HepG2 (cell line): ENCODE measurements at regions not wholly inside any gene's neighbourhood (a gene's known extent, or its start where the extent isn't known, plus 50 kb on each side); places are given as distances from the start of the nearest gene placed in this dataset.

ENCODE experiments used
- ATAC-seq: fragments of 200-7000 bp; cut with Tn5 transposase; 3 replicates; pipeline ENCODE4 v1.9.1; 2020; ENCODE audit warnings: mild to moderate bottlenecking, moderate library complexity
- BruUV-seq: library from RNA; stranded (reverse); fragments of 400-500 nt; replicated peaks from 2 replicates; lab custom pipeline; 2021; lab: Mats Ljungman, UMichigan
- CTCF ChIA-PET: fragments of 300-600 bp; formaldehyde crosslinking; extraction: SDS; loops from one replicate; lab custom pipeline; 2021; ENCODE audit warnings: low total read pairs, inconsistent platforms, low intra/inter-chr PET ratio; lab: Yijun Ruan, JAX
- POLR2A ChIA-PET: fragments of 350-600 bp; sonication (Branson Sonifier 250); formaldehyde crosslinking; loops from one replicate; lab custom pipeline; 2020; ENCODE audit warnings: antibody characterized with exemption, inconsistent platforms; lab: Yijun Ruan, JAX
- DNase-seq: peaks from one replicate; pipeline ENCODE4 v3.0.0-alpha.2; 2015; ENCODE audit warnings: low spot score
- FAIRE-seq: peaks from 3 replicates; lab custom pipeline; 2011; peaks lifted over from hg19 to GRCh38; lab: Jason Lieb, UNC
- H2AFZ ChIP-seq: one replicate; pipeline ENCODE4 v1.6.1; 2011; ENCODE audit warnings: low read length, inconsistent platforms
- H3K27ac ChIP-seq: fragments of 300-600 bp; 3 replicates; pipeline ENCODE4 v1.8.0; 2011; ENCODE audit warnings: mixed run types, mild to moderate bottlenecking, mixed read lengths, low read length, inconsistent platforms; ENCODE audit not compliant: insufficient read depth; ENCODE audit errors: extremely low read length
- H3K27me3 ChIP-seq, 2 experiments: fragments of 200-600 bp in 1 of 2; 2 replicates in 1 of 2; 3 replicates in 1 of 2; pipeline versions ENCODE4 v1.6.0 to v1.8.0; 2011; ENCODE audit warnings: low read length in 2 of 2, mild to moderate bottlenecking in 2 of 2, moderate library complexity in 2 of 2, inconsistent platforms in 1 of 2; ENCODE audit not compliant: insufficient read depth in 2 of 2, control insufficient read depth in 1 of 2
- H3K36me3 ChIP-seq, 2 experiments: fragments of 200-600 bp in 1 of 2; replicated peaks in 1 of 2; 2 replicates in 1 of 2; 3 replicates in 1 of 2; pipeline versions ENCODE4 v1.5.1 to v1.8.0; 2011; ENCODE audit warnings: low read length in 2 of 2, inconsistent platforms in 1 of 2; ENCODE audit not compliant: insufficient read depth in 2 of 2, control insufficient read depth in 1 of 2
- H3K4me1 ChIP-seq: 2 replicates; pipeline ENCODE4 v1.5.1; 2012; ENCODE audit warnings: low read length, inconsistent platforms; ENCODE audit not compliant: insufficient read depth
- H3K4me2 ChIP-seq: 2 replicates; pipeline ENCODE4 v1.6.0; 2011; ENCODE audit warnings: low read depth, low read length, inconsistent platforms
- H3K4me3 ChIP-seq, 3 experiments: fragments of 200-600 bp in 1 of 3; sonication (generic), shearing (Covaris generic) in 1 of 3; replicated peaks in 1 of 3; 2 replicates each; pipeline ENCODE4 v1.5.1; 2011 to 2016; ENCODE audit warnings: low read length in 3 of 3, inconsistent platforms in 2 of 3, low read depth in 2 of 3, mild to moderate bottlenecking in 2 of 3, control low read depth in 1 of 3, mixed read lengths in 1 of 3; ENCODE audit not compliant: insufficient read depth in 1 of 3
- H3K79me2 ChIP-seq: one replicate; pipeline ENCODE4 v1.6.1; 2011; ENCODE audit warnings: low read length, inconsistent platforms; ENCODE audit not compliant: insufficient read depth
- H3K9ac ChIP-seq: 2 replicates; pipeline ENCODE4 v1.6.0; 2011; ENCODE audit warnings: mild to moderate bottlenecking, low read depth, low read length, inconsistent platforms; ENCODE audit not compliant: insufficient read depth
- H3K9me3 ChIP-seq: 2 replicates; pipeline ENCODE4 v1.5.1; 2012; ENCODE audit warnings: mild to moderate bottlenecking, low read length
- H4K20me1 ChIP-seq: 2 replicates; pipeline ENCODE4 v1.6.0; 2011; ENCODE audit warnings: inconsistent platforms, mild to moderate bottlenecking, low read length, moderate library complexity; ENCODE audit not compliant: insufficient read depth
- GTF2F1 ChIP-seq: fragments of 150-350 bp; IDR thresholded peaks from 2 replicates; pipeline ENCODE4 v1.6.1; 2014; ENCODE audit warnings: low read length
- HHEX ChIP-seq: IDR thresholded peaks from 2 replicates; pipeline ENCODE4 v1.6.1; 2016; ENCODE audit warnings: control low read depth
- HMG20B ChIP-seq: conservative IDR thresholded peaks from 2 replicates; pipeline ENCODE4 v1.6.1; 2016; ENCODE audit warnings: missing genetic modification reagents, missing compliant biosample characterization
- IKZF4 ChIP-seq: sonication (generic); formaldehyde crosslinking; IDR thresholded peaks from 2 replicates; pipeline ENCODE4 v1.5.1; 2020; ENCODE audit warnings: borderline replicate concordance, mild to moderate bottlenecking, low read depth, missing genetic modification reagents; ENCODE audit errors: not compliant biosample characterization
- JARID2 ChIP-seq: sonication (generic); formaldehyde crosslinking; IDR thresholded peaks from 2 replicates; pipeline ENCODE4 v1.8.1; 2023; ENCODE audit warnings: missing genetic modification reagents, inconsistent platforms; ENCODE audit not compliant: insufficient replicate concordance
- MAFF ChIP-seq: IDR thresholded peaks from 2 replicates; pipeline ENCODE4 v1.6.1; 2011; ENCODE audit warnings: low read depth, low read length, improper control_type of control experiment
- MAFK ChIP-seq, 2 experiments: IDR thresholded peaks in 1 of 2; conservative IDR thresholded peaks in 1 of 2; 2 replicates each; pipeline ENCODE4 v1.6.1; 2011; ENCODE audit warnings: improper control_type of control experiment in 2 of 2, low read length in 2 of 2
- RBM22 ChIP-seq: fragments of 200-400 bp; formaldehyde crosslinking; optimal IDR thresholded peaks from 2 replicates; pipeline ENCODE3; 2017; ENCODE audit warnings: mild to moderate bottlenecking, low read length, moderate library complexity
- ZC3H4 ChIP-seq: sonication (generic); formaldehyde crosslinking; IDR thresholded peaks from 2 replicates; pipeline ENCODE4 v1.4.0; 2020; ENCODE audit warnings: missing genetic modification reagents, borderline replicate concordance
- ZMAT3 ChIP-seq: sonication (generic); formaldehyde crosslinking; conservative IDR thresholded peaks from 2 replicates; pipeline ENCODE4 v1.7.0; 2021; ENCODE audit warnings: missing genetic modification reagents
- ZNF383 ChIP-seq: sonication (generic); formaldehyde crosslinking; IDR thresholded peaks from 2 replicates; pipeline ENCODE4 v1.4.0; 2020; ENCODE audit warnings: missing genetic modification reagents, mild to moderate bottlenecking, borderline replicate concordance
- ZNF431 ChIP-seq: sonication (generic); formaldehyde crosslinking; IDR thresholded peaks from 2 replicates; pipeline ENCODE4 v1.9.0; 2022; ENCODE audit warnings: missing genetic modification reagents, low read depth, mild to moderate bottlenecking, borderline replicate concordance
- ZNF788 ChIP-seq: sonication (generic); formaldehyde crosslinking; IDR thresholded peaks from 2 replicates; pipeline ENCODE4 v1.5.0; 2020; ENCODE audit warnings: mild to moderate bottlenecking, missing genetic modification reagents, borderline replicate concordance
- ZZZ3 ChIP-seq: sonication (generic); formaldehyde crosslinking; IDR thresholded peaks from 2 replicates; pipeline ENCODE4 v1.4.0; 2020; ENCODE audit warnings: missing genetic modification reagents, mild to moderate bottlenecking, borderline replicate concordance
- WGBS: methylation state at CpG from one replicate; pipeline ENCODE4 v1.1.6; 2017; ENCODE audit warnings: low lambda C conversion rate; 5-methylcytosine and 5-hydroxymethylcytosine counted together
- in situ Hi-C: cut with HindIII; loops from 2 replicates; pipeline ENCODE4 v1.10.0; 2017; ENCODE audit warnings: low pct_unique_long_range_greater_than_20kb; ENCODE audit not compliant: extremely low pct_ligation_motif_present
- intact Hi-C: fragments of 100-400 bp; cut with micrococcal nuclease; formaldehyde crosslinking; loops from one replicate; pipeline ENCODE4 v1.10.0; 2022; ENCODE audit not compliant: unreplicated experiment
- TF ChIP-seq, protein P1 (sequence below): sonication (generic); formaldehyde crosslinking; IDR thresholded peaks from 2 replicates; pipeline ENCODE4 v1.4.0; 2020; ENCODE audit warnings: missing genetic modification reagents

DNA sequence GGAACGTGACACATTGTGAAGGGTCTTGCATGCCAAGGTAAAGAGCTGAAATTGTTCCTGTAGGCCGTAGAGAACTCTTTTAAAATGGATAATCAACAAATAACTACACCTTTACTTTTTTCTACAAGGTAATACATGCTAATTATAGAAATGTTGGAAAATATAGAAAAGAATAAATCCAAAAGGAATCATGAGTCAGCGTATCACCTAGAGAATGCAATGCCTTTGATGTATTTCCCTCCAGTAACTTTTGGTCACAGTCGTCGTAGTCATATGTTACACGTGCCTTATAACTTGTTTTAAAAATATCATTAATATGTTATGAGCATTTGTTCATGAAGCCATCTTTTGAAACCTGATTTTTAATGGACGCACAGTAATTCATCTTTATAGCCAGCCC lies 100.6 kb downstream of the LIPG start:
- H2AFZ ChIP-seq = no peak overlapping the region
- no peak overlapping the region for H3K27ac ChIP-seq
- WGBS = 37% methylated on average over 7 of the region's 7 CpGs
- no peak overlapping the region for H3K9ac ChIP-seq
- no TSS peak for BruUV-seq
- no peaks in the 10 kb centered on the region for H3K79me2 ChIP-seq
- TF ChIP-seq JARID2 (CRISPR knock-in tag) (no peak), ZNF383 (CRISPR knock-in tag) (no peak), HMG20B (CRISPR knock-in tag) (no peak), MAFF (peak; percentile 45), ZNF788 (no peak), RBM22 (no peak), MAFK (conservative IDR thresholded peaks at IDR 0.05 in 1 of 2, IDR thresholded peaks at IDR 0.05 in 1 of 2; ENCODE audit: low read length in 2 of 2) (peak; percentile 59 to 68; a peak in 3 of 4 replicates), GTF2F1 (no peak), ZZZ3 (no peak), HHEX (no peak), ZMAT3 (no peak), IKZF4 (no peak), ZNF431 (CRISPR knock-in tag) (no peak), ZC3H4 (CRISPR knock-in tag) (no peak)
- TF ChIP-seq, protein P1, sequence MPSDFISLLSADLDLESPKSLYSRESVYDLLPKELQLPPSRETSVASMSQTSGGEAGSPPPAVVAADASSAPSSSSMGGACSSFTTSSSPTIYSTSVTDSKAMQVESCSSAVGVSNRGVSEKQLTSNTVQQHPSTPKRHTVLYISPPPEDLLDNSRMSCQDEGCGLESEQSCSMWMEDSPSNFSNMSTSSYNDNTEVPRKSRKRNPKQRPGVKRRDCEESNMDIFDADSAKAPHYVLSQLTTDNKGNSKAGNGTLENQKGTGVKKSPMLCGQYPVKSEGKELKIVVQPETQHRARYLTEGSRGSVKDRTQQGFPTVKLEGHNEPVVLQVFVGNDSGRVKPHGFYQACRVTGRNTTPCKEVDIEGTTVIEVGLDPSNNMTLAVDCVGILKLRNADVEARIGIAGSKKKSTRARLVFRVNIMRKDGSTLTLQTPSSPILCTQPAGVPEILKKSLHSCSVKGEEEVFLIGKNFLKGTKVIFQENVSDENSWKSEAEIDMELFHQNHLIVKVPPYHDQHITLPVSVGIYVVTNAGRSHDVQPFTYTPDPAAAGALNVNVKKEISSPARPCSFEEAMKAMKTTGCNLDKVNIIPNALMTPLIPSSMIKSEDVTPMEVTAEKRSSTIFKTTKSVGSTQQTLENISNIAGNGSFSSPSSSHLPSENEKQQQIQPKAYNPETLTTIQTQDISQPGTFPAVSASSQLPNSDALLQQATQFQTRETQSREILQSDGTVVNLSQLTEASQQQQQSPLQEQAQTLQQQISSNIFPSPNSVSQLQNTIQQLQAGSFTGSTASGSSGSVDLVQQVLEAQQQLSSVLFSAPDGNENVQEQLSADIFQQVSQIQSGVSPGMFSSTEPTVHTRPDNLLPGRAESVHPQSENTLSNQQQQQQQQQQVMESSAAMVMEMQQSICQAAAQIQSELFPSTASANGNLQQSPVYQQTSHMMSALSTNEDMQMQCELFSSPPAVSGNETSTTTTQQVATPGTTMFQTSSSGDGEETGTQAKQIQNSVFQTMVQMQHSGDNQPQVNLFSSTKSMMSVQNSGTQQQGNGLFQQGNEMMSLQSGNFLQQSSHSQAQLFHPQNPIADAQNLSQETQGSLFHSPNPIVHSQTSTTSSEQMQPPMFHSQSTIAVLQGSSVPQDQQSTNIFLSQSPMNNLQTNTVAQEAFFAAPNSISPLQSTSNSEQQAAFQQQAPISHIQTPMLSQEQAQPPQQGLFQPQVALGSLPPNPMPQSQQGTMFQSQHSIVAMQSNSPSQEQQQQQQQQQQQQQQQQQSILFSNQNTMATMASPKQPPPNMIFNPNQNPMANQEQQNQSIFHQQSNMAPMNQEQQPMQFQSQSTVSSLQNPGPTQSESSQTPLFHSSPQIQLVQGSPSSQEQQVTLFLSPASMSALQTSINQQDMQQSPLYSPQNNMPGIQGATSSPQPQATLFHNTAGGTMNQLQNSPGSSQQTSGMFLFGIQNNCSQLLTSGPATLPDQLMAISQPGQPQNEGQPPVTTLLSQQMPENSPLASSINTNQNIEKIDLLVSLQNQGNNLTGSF (CRISPR knock-in tag) = no peak
- no peaks in the 10 kb centered on the region for H3K9me3 ChIP-seq
- peaks cover 1 to 26% of the 10 kb centered on the region in 2 experiments; a peak in 2 of 5 replicates for H3K27me3 ChIP-seq
- intact Hi-C loops = no loop called here
- ChIA-PET POLR2A (no interaction called here), CTCF (no interaction called here)
- no peaks in the 10 kb centered on the region for H3K4me1 ChIP-seq
- H3K4me3 ChIP-seq = no peak overlapping the region
- no peak for ATAC-seq
- in situ Hi-C loops = no loop called here
- H3K4me2 ChIP-seq = no peak overlapping the region
- DNase-seq = no peak
- FAIRE-seq = no peak
- no peaks in the 10 kb centered on the region for H3K36me3 ChIP-seq
- no peaks in the 10 kb centered on the region for H4K20me1 ChIP-seq
